ENCODE measurements at regions not wholly inside any gene's neighbourhood (a gene's known extent, or its start where the extent isn't known, plus 50 kb on each side); places are given as distances from the start of the nearest gene placed in this dataset.

DNA sequence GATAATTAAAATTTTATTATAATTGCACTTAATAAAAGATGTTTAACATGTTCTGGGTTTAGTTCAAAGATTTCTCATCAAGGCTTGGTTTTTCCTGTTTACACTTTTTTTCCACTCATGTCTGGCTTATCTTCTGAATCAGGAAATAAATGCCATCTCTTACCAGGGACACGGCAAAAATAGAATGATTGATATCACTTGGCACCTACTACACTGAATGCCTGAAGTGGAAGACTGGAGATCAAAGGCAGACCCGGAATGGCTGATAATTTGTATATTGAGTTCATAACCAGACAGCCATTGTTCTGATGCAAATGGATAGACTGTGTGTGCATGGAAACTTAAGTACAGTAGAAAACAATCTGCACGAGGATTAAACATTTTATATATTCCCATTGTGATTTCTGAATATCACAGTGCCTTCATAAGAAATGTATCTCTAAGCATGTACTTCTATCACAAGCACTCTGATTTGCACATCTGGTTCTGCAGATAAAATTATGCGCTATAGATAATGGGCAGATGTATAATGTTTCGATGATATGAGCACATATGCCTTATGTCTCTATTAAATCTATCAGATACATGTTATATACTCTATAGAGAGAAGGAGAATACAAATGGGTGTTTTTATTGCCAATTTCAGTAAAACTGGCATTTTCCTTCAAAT, 304.8 kb downstream of the RND3 start:
- Histone ChIP-seq H3K36me3 (replicated peaks in 1 of 2; ENCODE audit: control insufficient read depth in 1 of 2, insufficient read depth in 2 of 2, low read length in 1 of 2) (no peaks in the 10 kb centered on the region), H2AFZ (ENCODE audit: low read depth) (no peak overlapping the region), H4K20me1 (ENCODE audit: insufficient read depth) (no peaks in the 10 kb centered on the region), H3K4me2 (no peak overlapping the region), H3K9me3 (no peaks in the 10 kb centered on the region), H3K9ac (no peak overlapping the region), H3K27me3 (ENCODE audit: insufficient read depth) (no peaks in the 10 kb centered on the region), H3K9me2 (no peaks in the 10 kb centered on the region), H3F3A (replicated peaks; ENCODE audit: insufficient read depth) (no peaks in the 10 kb centered on the region), H3K4me1 (ENCODE audit: control insufficient read depth in 1 of 2, insufficient read depth in 2 of 2, low read depth in 1 of 2, low read length in 1 of 2) (no peaks in the 10 kb centered on the region; a peak in 1 of 4 replicates), H3K79me2 (ENCODE audit: insufficient read depth) (no peaks in the 10 kb centered on the region), H3K4me3 (ENCODE audit: low read depth in 2 of 2, low read length in 1 of 2) (no peak overlapping the region), H3K27ac (ENCODE audit: low read depth in 2 of 2, low read length in 1 of 2) (no peak overlapping the region)
- DNase-seq, result peak; percentile 67
- WGBS (ENCODE audit: low lambda C conversion rate), result 54% methylated on average over 5 of the region's 5 CpGs
- POLR2A ChIA-PET, result no interaction called here
- CTCF ChIA-PET, result no interaction called here
- TF ChIP-seq POLR2AphosphoS5 (IDR thresholded peaks at IDR 0.05; ENCODE audit: low read depth, low read length) (0 out of 2 replicates have a peak, but pooled peaks have one; percentile 26), FOXJ3 (CRISPR knock-in tag; IDR thresholded peaks at IDR 0.05) (peak; percentile 39; the same call in 1 of the 2 replicates), EP300 (IDR thresholded peaks at IDR 0.05; ENCODE audit: borderline replicate concordance in 1 of 2, low read depth in 1 of 2, low read length in 1 of 2) (peak in 1 of 2 experiments; percentile 74; a peak in 3 of 4 replicates), SMC3 (IDR thresholded peaks at IDR 0.05; ENCODE audit: low read depth, low read length) (no peak), RAD21 (IDR thresholded peaks at IDR 0.05; ENCODE audit: low read length) (peak; percentile 11), TCF12 (IDR thresholded peaks at IDR 0.05) (peak; percentile 59), RCOR1 (IDR thresholded peaks at IDR 0.05; ENCODE audit: low read length) (peak; percentile 95), CHD2 (IDR thresholded peaks at IDR 0.05; ENCODE audit: low read length, partially characterized antibody) (no peak), GATA2 (CRISPR knock-in tag; IDR thresholded peaks at IDR 0.05) (peak; percentile 92), NFIC (IDR thresholded peaks at IDR 0.05; ENCODE audit: borderline replicate concordance) (peak; percentile 27; the same call in 1 of the 2 replicates)
- TF ChIP-seq, protein P1, sequence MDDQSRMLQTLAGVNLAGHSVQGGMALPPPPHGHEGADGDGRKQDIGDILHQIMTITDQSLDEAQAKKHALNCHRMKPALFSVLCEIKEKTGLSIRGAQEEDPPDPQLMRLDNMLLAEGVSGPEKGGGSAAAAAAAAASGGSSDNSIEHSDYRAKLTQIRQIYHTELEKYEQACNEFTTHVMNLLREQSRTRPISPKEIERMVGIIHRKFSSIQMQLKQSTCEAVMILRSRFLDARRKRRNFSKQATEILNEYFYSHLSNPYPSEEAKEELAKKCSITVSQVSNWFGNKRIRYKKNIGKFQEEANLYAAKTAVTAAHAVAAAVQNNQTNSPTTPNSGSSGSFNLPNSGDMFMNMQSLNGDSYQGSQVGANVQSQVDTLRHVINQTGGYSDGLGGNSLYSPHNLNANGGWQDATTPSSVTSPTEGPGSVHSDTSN (IDR thresholded peaks at IDR 0.05), result peak; percentile 65
- TF ChIP-seq, protein P2, sequence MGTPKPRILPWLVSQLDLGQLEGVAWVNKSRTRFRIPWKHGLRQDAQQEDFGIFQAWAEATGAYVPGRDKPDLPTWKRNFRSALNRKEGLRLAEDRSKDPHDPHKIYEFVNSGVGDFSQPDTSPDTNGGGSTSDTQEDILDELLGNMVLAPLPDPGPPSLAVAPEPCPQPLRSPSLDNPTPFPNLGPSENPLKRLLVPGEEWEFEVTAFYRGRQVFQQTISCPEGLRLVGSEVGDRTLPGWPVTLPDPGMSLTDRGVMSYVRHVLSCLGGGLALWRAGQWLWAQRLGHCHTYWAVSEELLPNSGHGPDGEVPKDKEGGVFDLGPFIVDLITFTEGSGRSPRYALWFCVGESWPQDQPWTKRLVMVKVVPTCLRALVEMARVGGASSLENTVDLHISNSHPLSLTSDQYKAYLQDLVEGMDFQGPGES (IDR thresholded peaks at IDR 0.05; ENCODE audit: low read depth, low read length), result no peak
- TF ChIP-seq, protein P3, sequence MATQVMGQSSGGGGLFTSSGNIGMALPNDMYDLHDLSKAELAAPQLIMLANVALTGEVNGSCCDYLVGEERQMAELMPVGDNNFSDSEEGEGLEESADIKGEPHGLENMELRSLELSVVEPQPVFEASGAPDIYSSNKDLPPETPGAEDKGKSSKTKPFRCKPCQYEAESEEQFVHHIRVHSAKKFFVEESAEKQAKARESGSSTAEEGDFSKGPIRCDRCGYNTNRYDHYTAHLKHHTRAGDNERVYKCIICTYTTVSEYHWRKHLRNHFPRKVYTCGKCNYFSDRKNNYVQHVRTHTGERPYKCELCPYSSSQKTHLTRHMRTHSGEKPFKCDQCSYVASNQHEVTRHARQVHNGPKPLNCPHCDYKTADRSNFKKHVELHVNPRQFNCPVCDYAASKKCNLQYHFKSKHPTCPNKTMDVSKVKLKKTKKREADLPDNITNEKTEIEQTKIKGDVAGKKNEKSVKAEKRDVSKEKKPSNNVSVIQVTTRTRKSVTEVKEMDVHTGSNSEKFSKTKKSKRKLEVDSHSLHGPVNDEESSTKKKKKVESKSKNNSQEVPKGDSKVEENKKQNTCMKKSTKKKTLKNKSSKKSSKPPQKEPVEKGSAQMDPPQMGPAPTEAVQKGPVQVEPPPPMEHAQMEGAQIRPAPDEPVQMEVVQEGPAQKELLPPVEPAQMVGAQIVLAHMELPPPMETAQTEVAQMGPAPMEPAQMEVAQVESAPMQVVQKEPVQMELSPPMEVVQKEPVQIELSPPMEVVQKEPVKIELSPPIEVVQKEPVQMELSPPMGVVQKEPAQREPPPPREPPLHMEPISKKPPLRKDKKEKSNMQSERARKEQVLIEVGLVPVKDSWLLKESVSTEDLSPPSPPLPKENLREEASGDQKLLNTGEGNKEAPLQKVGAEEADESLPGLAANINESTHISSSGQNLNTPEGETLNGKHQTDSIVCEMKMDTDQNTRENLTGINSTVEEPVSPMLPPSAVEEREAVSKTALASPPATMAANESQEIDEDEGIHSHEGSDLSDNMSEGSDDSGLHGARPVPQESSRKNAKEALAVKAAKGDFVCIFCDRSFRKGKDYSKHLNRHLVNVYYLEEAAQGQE (IDR thresholded peaks at IDR 0.05; ENCODE audit: low read depth, low read length), result no peak
- TF ChIP-seq, protein P4, sequence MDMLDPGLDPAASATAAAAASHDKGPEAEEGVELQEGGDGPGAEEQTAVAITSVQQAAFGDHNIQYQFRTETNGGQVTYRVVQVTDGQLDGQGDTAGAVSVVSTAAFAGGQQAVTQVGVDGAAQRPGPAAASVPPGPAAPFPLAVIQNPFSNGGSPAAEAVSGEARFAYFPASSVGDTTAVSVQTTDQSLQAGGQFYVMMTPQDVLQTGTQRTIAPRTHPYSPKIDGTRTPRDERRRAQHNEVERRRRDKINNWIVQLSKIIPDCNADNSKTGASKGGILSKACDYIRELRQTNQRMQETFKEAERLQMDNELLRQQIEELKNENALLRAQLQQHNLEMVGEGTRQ (IDR thresholded peaks at IDR 0.05; ENCODE audit: borderline replicate concordance, low read depth, low read length), result no peak
